ENCODE measurements at regions not wholly inside any gene's neighbourhood (a gene's known extent, or its start where the extent isn't known, plus 50 kb on each side); places are given as distances from the start of the nearest gene placed in this dataset.

DNA sequence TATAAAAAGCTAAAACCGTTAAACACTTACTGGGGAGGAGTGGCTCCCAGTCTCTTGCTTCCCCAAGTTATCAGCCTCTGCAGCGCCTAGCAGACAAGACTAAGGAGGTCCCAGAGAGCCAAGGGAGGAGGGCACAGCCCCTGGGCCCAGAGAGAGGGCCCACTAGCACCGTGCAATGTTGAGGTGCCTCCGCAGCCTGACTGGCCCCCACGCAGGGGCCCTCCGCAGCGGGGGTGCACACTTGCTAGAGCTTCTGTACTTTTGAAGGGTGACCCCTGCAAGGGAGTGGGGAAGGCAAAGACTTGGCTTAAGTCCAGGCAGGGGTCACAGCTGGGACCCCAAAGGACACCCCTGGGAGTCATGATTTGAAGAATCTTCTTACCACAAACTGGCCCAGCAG lies 98.0 kb downstream of the ADAMTS15 start:
- TF ChIP-seq, protein P1, sequence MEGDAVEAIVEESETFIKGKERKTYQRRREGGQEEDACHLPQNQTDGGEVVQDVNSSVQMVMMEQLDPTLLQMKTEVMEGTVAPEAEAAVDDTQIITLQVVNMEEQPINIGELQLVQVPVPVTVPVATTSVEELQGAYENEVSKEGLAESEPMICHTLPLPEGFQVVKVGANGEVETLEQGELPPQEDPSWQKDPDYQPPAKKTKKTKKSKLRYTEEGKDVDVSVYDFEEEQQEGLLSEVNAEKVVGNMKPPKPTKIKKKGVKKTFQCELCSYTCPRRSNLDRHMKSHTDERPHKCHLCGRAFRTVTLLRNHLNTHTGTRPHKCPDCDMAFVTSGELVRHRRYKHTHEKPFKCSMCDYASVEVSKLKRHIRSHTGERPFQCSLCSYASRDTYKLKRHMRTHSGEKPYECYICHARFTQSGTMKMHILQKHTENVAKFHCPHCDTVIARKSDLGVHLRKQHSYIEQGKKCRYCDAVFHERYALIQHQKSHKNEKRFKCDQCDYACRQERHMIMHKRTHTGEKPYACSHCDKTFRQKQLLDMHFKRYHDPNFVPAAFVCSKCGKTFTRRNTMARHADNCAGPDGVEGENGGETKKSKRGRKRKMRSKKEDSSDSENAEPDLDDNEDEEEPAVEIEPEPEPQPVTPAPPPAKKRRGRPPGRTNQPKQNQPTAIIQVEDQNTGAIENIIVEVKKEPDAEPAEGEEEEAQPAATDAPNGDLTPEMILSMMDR (IDR thresholded peaks at IDR 0.05; ENCODE audit: insufficient read depth, low read length) = no peak
- DNase-seq (ENCODE audit: low read depth) = no peak
- no peak overlapping the region for H3K4me3 ChIP-seq (ENCODE audit: low read depth, low read length)

DNA sequence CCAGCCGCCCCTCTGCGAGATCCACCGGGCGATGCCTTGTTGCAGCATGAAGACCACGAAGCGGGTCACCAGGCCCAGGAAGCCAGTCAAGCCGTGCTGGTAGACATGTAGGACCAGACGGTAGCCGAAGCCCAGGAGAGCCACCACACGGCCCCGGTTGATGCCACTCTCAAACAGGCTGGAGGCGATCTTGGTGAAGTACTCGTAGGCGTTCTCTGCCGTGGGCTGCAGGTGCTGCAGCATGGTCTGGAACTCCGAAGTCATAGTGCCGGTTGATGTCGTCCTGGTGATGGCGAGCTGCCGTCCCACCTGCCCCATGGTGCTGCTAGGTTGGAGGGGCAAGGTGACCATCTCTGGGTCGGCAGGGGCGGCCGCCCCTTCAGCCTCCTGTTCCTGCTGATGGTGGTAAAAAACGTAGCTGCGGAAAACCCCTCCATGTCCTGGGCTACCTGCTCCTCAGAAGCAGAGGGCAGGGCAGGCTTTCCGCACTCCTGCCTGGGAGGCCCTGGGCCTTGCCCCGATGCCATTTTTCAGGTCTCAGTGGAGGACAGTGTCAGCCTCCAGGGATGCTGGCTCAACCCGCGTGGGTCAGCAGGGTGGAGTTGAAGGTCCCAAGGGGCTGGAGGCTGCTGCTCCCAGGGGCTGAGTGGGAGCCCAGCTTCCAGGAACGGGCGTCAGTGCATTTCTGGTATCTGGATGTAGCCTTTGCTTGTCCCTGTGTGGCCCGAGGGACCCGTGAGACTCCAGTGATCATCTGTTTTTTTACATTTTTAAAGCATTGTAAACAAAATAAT lies 98.7 kb downstream of the ADAMTS15 start:
- no peak for DNase-seq (ENCODE audit: low read depth)
- TF ChIP-seq, protein P1 (IDR thresholded peaks at IDR 0.05; ENCODE audit: insufficient read depth, low read length) = no peak
- no peak overlapping the region for H3K4me3 ChIP-seq (ENCODE audit: low read depth, low read length)

DNA sequence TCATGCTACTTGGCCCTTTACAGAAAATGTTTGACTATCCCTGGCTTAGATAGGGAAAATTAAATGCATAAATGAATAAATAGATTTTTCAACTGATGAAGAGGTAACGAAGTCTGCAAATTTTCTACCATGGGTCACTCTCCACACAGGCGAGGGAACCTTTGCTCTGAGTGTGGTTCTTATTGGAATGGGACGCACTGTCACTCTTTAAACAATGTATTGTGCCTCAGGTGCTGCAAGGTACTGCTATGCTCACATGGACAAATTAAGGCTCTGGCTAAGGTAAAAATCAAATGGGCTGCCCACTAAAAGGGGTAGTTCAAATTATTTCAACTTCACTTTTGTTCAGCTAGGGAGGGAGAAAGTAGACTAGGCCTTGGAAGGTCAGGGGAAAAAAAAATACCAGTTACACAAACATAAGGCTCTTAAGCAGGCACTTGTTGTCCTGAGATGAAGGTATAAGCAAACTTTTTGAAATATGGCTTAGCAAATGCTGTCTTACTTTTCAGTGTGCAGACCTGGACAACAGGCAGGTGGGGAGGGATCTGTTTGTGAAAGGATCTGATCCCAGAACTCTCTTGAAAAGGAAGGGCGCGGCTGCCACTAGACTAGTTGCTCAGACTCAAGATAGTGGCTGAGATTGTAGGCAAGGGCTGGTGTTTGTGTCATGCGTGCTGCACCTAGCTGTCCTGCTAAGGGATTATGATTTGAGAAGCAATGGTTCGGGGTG lies 99.5 kb downstream of the ADAMTS15 start:
- TF ChIP-seq, protein P1 (IDR thresholded peaks at IDR 0.05; ENCODE audit: insufficient read depth, low read length) = no peak

DNA sequence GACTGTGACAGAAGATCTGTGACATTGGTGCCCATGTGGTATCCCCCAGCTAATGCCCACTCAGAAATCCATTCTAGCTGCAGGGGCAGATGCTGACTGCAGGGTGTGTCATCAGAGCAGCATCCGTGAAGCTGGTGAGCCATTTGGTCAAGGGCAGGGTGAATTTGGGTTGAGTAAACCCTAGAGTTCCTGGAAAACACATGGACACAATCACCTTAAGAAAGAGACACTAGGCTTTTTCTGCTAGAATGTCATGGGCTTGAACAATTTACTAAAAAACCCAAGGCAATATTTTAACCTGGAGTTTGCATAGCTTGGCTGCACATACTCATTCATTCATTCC lies 100.0 kb downstream of the ADAMTS15 start:
- H3K4me3 ChIP-seq (ENCODE audit: low read depth, low read length) = no peak overlapping the region
- TF ChIP-seq, protein P1 (IDR thresholded peaks at IDR 0.05; ENCODE audit: insufficient read depth, low read length) = peak; percentile 8
- DNase-seq (ENCODE audit: low read depth) = peak; percentile 20

More for the DNA sequence above, 99.5 kb downstream of the ADAMTS15 start:
- no peak overlapping the region for H3K4me3 ChIP-seq (ENCODE audit: low read depth, low read length)
- no peak for DNase-seq (ENCODE audit: low read depth)

DNA sequence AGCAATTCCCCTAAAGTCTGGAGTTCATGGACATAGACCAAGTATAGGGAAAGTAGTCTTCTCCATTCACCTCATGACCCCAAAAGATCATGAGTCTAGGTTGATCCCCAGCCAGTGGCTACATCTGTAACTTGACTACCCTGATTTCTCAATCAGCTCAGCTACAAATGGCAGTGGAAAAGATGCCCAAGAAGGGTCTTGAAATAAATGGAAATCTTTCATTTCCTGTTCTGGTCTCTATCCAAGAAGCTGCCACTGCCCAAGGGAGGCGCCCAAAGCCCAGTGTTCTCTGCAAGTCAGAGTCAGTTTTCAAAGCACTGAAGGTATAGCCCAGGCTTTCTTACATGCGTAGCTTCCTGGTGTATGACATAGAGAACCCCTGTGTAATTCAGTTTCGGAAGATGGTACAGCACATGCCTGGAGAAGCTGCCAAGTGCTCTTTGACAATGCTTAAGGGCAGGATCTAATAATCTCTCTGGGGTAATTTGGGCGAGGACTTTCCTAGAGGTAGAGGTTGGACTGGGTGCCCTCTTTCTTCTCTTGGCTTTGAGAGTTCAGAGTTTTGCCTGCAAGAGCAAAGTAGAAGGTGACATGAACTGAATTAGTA lies 101.1 kb downstream of the ADAMTS15 start:
- H3K4me3 ChIP-seq (ENCODE audit: low read depth, low read length) = no peak overlapping the region
- DNase-seq (ENCODE audit: low read depth) = peak; percentile 35
- TF ChIP-seq, protein P1 (IDR thresholded peaks at IDR 0.05; ENCODE audit: insufficient read depth, low read length) = no peak

DNA sequence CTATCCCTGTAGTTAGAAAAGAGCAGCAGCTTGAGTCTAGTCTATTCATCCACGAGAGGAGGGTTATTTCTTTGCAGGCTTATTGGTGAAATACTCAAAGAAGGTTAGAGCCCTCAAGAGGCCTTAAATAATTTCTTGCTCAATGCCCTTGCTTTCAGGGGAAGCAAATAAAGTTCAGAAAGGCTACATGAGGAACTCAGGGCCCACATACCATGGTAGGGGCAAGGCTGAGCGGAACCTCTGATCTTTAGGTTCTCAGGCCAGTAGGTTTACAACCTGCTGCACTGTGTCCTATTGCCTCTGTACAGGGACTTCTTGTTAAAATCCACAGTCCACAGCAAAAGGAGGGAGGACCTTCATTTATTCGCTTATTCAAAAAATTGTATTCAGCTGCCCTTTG lies 101.7 kb downstream of the ADAMTS15 start:
- no peak overlapping the region for H3K4me3 ChIP-seq (ENCODE audit: low read depth, low read length)
- TF ChIP-seq, protein P1 (IDR thresholded peaks at IDR 0.05; ENCODE audit: insufficient read depth, low read length) = no peak
- DNase-seq (ENCODE audit: low read depth) = no peak
